ENCODE measurements at regions not wholly inside any gene's neighbourhood (a gene's known extent, or its start where the extent isn't known, plus 50 kb on each side); places are given as distances from the start of the nearest gene placed in this dataset.

DNA sequence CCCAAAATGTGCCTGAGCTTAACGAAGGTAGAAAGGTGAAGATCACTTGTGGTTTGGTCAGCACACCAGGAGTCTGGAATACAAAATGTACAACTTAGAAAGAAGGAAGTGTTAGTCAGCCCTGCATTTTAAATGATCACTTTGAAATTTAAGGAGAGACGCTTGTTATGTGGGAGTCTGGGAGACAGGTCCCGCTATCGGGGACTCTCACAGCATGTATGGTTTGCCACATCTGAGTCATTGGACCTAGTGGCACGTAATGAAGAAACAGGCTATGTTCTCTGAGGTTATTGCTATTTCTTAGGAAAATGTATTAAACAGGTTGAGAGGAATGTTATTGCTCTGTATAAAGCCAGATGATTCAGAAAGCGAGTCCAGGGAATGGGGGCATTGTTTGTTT is 2362.5 kb upstream of the WWC1 start:
- H3K9me3 ChIP-seq: no peaks in the 10 kb centered on the region
- TF ChIP-seq, protein P1, sequence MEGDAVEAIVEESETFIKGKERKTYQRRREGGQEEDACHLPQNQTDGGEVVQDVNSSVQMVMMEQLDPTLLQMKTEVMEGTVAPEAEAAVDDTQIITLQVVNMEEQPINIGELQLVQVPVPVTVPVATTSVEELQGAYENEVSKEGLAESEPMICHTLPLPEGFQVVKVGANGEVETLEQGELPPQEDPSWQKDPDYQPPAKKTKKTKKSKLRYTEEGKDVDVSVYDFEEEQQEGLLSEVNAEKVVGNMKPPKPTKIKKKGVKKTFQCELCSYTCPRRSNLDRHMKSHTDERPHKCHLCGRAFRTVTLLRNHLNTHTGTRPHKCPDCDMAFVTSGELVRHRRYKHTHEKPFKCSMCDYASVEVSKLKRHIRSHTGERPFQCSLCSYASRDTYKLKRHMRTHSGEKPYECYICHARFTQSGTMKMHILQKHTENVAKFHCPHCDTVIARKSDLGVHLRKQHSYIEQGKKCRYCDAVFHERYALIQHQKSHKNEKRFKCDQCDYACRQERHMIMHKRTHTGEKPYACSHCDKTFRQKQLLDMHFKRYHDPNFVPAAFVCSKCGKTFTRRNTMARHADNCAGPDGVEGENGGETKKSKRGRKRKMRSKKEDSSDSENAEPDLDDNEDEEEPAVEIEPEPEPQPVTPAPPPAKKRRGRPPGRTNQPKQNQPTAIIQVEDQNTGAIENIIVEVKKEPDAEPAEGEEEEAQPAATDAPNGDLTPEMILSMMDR (IDR thresholded peaks at IDR 0.05): no peak
- H3K27ac ChIP-seq: no peak overlapping the region
- H3K27me3 ChIP-seq: no peaks in the 10 kb centered on the region
- 81 to 88% methylated on average over 6 of the region's 6 CpGs for WGBS, 2 donors
- H3K4me3 ChIP-seq: no peak overlapping the region
- no peaks in the 10 kb centered on the region for H3K36me3 ChIP-seq
- FAIRE-seq (no peak), ATAC-seq (no peak), DNase-seq (no peak)
- intact Hi-C loops (cut with DNase I): no loop called here
- H3K4me1 ChIP-seq: no peaks in the 10 kb centered on the region

DNA sequence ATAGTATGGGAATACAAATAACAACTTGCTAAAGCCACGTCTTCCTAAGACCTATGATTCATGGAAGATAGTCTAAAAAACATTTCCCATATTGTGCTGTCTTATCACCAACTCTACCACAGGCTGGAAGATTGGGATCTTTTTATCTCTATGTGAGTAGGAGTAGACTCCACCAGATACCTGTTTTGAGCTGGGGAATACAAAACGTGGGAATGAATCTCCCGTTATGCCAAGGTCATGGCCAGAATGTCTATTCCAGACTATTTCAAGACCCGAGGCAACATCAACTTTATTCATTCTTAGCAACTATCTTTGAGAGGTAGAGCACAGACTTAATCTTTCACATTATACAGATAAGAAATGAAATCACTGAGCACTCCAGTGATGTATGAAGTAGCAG is 2350.9 kb upstream of the WWC1 start:
- intact Hi-C loops (cut with DNase I): no loop called here
- Histone ChIP-seq H3K9me3 (no peaks in the 10 kb centered on the region), H3K27ac (no peak overlapping the region), H3K4me3 (no peak overlapping the region), H3K4me1 (no peaks in the 10 kb centered on the region), H3K27me3 (no peaks in the 10 kb centered on the region), H3K36me3 (no peaks in the 10 kb centered on the region)
- TF ChIP-seq, protein P1 (IDR thresholded peaks at IDR 0.05): no peak
- DNase-seq (no peak), ATAC-seq (no peak), FAIRE-seq (no peak)
- 51 to 59% methylated on average over 4 of the region's 4 CpGs for WGBS, 2 donors

DNA sequence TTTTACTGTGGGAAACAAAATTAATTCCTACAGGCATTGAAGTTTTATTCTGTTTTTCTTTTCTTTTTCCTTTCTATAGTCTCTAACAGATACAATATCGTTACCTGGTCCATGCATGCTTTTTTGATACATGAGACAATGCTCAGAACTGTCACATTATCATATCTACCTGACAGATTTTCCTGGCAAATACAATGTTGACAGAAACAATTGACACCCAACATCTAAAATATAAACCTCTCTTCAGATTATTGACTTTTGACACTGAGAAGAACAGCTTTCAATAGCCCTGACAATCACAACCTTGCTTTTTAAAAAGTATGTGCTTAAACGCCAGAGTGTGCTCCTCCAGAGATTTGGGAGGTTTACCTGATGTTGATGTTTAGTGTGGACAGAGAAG is 2334.6 kb upstream of the WWC1 start:
- intact Hi-C loops (cut with DNase I): no loop called here
- H3K4me3 ChIP-seq: no peak overlapping the region
- FAIRE-seq: no peak
- TF ChIP-seq, protein P1 (IDR thresholded peaks at IDR 0.05): no peak
- WGBS, 2 donors: 43 to 59% methylated on average over 2 of the region's 2 CpGs
- H3K9me3 ChIP-seq: no peaks in the 10 kb centered on the region
- no peak for ATAC-seq
- no peaks in the 10 kb centered on the region for H3K36me3 ChIP-seq
- H3K4me1 ChIP-seq: no peaks in the 10 kb centered on the region
- no peaks in the 10 kb centered on the region for H3K27me3 ChIP-seq
- no peak overlapping the region for H3K27ac ChIP-seq
- DNase-seq: no peak

- WGBS, 2 donors: 78 to 94% methylated on average over 2 of the region's 2 CpGs
- intact Hi-C loops (cut with DNase I): no loop called here
- TF ChIP-seq, protein P1 (IDR thresholded peaks at IDR 0.05): no peak
- ATAC-seq (no peak), DNase-seq (no peak), FAIRE-seq (no peak)
- Histone ChIP-seq H3K27ac (no peak overlapping the region), H3K4me1 (no peaks in the 10 kb centered on the region), H3K27me3 (no peaks in the 10 kb centered on the region), H3K36me3 (no peaks in the 10 kb centered on the region), H3K9me3 (no peaks in the 10 kb centered on the region), H3K4me3 (no peak overlapping the region)
These were observed 2309.8 kb upstream of the WWC1 start for GRCh38 chr5:165981671-165982070.

DNA sequence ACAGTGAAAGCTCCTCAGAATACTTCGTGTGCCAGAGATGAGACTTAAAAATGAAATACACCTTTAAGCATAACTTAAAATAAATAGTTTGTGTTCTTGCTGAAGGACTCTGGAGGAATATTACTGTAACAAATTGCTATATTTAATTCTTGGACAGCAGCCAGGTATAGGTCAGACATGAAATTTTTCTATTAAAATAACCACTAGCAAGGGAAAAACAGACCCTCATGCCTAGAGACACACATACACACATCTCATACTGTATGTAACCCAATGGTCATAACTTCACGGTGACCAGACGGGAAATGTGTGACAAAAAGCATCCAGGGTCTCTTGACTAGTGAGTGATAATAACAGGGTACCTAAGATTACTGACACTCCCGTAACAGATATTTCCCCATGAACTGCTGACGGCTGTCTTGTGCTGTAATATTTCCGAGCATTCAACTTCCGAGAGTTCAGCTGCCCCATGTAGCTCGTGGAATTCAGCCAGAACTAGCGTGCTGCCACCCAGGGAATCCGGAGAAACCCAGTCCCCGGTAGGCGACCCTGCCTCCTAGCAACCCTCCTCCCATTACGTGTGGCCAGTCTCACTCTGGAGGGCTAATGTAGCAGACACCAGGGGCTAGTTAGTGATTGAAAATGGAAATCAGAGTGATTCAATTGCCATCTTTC is 2295.1 kb upstream of the WWC1 start:
- Histone ChIP-seq H3K27ac (no peak overlapping the region), H3K9me3 (no peaks in the 10 kb centered on the region), H3K36me3 (no peaks in the 10 kb centered on the region), H3K27me3 (no peaks in the 10 kb centered on the region), H3K4me1 (no peaks in the 10 kb centered on the region), H3K4me3 (no peak overlapping the region)
- TF ChIP-seq, protein P1 (IDR thresholded peaks at IDR 0.05): no peak
- no peak for ATAC-seq
- intact Hi-C loops (cut with DNase I): no loop called here
- DNase-seq: no peak
- no peak for FAIRE-seq
- WGBS, 2 donors: 53 to 63% methylated on average over 13 of the region's 13 CpGs

All from pancreas (tissue), 10 donors.